GM23338 (cell line): ENCODE measurements at regions not wholly inside any gene's neighbourhood (a gene's known extent, or its start where the extent isn't known, plus 50 kb on each side); places are given as distances from the start of the nearest gene placed in this dataset.

Experiments
- ATAC-seq: fragments of 200-7000 bp; cut with Tn5 transposase; 3 replicates; pipeline ENCODE4 v1.9.1; 2020
- DNase-seq: peaks from one replicate; pipeline ENCODE4 v3.0.0-alpha.2; 2015; ENCODE audit warnings: low spot score
- H2AFZ ChIP-seq: fragments of 200-600 bp; sonication (generic); 2 replicates; pipeline ENCODE4 v1.8.0; 2016; ENCODE audit warnings: antibody characterized with exemption, mild to moderate bottlenecking, moderate library complexity
- H3F3A ChIP-seq: fragments of 200-600 bp; sonication (generic); replicated peaks from 2 replicates; pipeline ENCODE4 v1.8.0; 2017; ENCODE audit warnings: antibody characterized with exemption, mixed run types, low read depth
- H3K27ac ChIP-seq: fragments of 200-600 bp; sonication (generic); 2 replicates; pipeline ENCODE4 v1.6.1; 2016; ENCODE audit warnings: low read depth
- H3K27me3 ChIP-seq: fragments of 200-600 bp; sonication (generic); 2 replicates; pipeline ENCODE4 v1.8.0; 2016; ENCODE audit warnings: mild to moderate bottlenecking, mixed run types, moderate library complexity; ENCODE audit not compliant: insufficient read depth
- H3K36me3 ChIP-seq: fragments of 200-600 bp; sonication (generic); 2 replicates; pipeline ENCODE4 v1.8.0; 2016; ENCODE audit warnings: mild to moderate bottlenecking; ENCODE audit not compliant: insufficient read depth
- H3K4me1 ChIP-seq: fragments of 200-600 bp; sonication (generic); 2 replicates; pipeline ENCODE4 v1.8.0; 2016; ENCODE audit warnings: mild to moderate bottlenecking, moderate library complexity; ENCODE audit not compliant: insufficient read depth
- H3K4me2 ChIP-seq: fragments of 200-600 bp; sonication (generic); 2 replicates; pipeline ENCODE4 v1.7.1; 2017; ENCODE audit warnings: mixed run types
- H3K4me3 ChIP-seq: fragments of 200-600 bp; sonication (generic); 2 replicates; pipeline ENCODE4 v1.6.1; 2016; ENCODE audit warnings: mixed run types
- H3K79me2 ChIP-seq: fragments of 200-600 bp; sonication (generic); replicated peaks from 2 replicates; pipeline ENCODE4 v1.8.0; 2017; ENCODE audit warnings: mild to moderate bottlenecking; ENCODE audit not compliant: insufficient read depth
- H3K9me2 ChIP-seq: fragments of 200-600 bp; sonication (generic); 2 replicates; pipeline ENCODE4 v1.8.0; 2017; ENCODE audit not compliant: insufficient read depth
- H4K20me1 ChIP-seq: fragments of 200-600 bp; sonication (generic); replicated peaks from 2 replicates; pipeline ENCODE4 v1.8.0; 2017; ENCODE audit warnings: mild to moderate bottlenecking; ENCODE audit not compliant: insufficient read depth
- H3K27ac Mint-ChIP-seq: 2 replicates; pipeline ENCODE4 v1.8.0; 2020; ENCODE audit warnings: inconsistent platforms, mild to moderate bottlenecking, moderate library complexity, mixed read lengths
- H3K27me3 Mint-ChIP-seq: 3 replicates; pipeline ENCODE4 v1.8.0; 2022; ENCODE audit warnings: low read depth, mild to moderate bottlenecking, moderate library complexity, mixed read lengths, inconsistent platforms; ENCODE audit not compliant: insufficient read depth, poor library complexity
- H3K36me3 Mint-ChIP-seq: 3 replicates; pipeline ENCODE4 v1.8.0; 2021; ENCODE audit warnings: low read depth, mild to moderate bottlenecking, inconsistent platforms, moderate library complexity, mixed read lengths
- H3K4me1 Mint-ChIP-seq: 3 replicates; pipeline ENCODE4 v1.8.0; 2020; ENCODE audit warnings: mild to moderate bottlenecking, inconsistent platforms, mixed read lengths
- H3K4me3 Mint-ChIP-seq: 3 replicates; pipeline ENCODE4 v1.8.0; 2021; ENCODE audit warnings: moderate library complexity, mild to moderate bottlenecking, inconsistent platforms, mixed read lengths
- H3K9me3 Mint-ChIP-seq: 3 replicates; pipeline ENCODE4 v1.8.0; 2020; ENCODE audit warnings: moderate library complexity, mild to moderate bottlenecking, inconsistent platforms, mixed read lengths
- CREB1 ChIP-seq: fragments of 250-450 bp; sonication (Bioruptor Pico); IDR thresholded peaks from 2 replicates; pipeline ENCODE4 v1.5.0; 2020; ENCODE audit warnings: low read depth, mild to moderate bottlenecking, moderate library complexity
- CTCF ChIP-seq, 2 experiments: fragments of 200-600 bp in 1 of 2; sonication (generic) in 1 of 2; conservative IDR thresholded peaks; 2 replicates each; pipeline versions ENCODE4 v1.5.1 to v1.6.1; 2016 to 2017; ENCODE audit warnings: antibody characterized with exemption in 2 of 2, low read depth in 2 of 2, mild to moderate bottlenecking in 2 of 2, moderate library complexity in 1 of 2
- ETS1 ChIP-seq: IDR thresholded peaks from 2 replicates; pipeline ENCODE4 v1.6.1; 2016; ENCODE audit warnings: antibody characterized with exemption
- EZH2 ChIP-seq: fragments of 200-600 bp; sonication (generic); IDR thresholded peaks from one replicate; pipeline ENCODE4 v1.8.0; 2017; ENCODE audit warnings: antibody characterized with exemption, mild to moderate bottlenecking, low read depth; ENCODE audit not compliant: unreplicated experiment
- EZH2phosphoT487 ChIP-seq: fragments of 200-600 bp; sonication (generic); IDR thresholded peaks from one replicate; pipeline ENCODE4 v1.8.1; 2018; ENCODE audit warnings: antibody characterized with exemption; ENCODE audit not compliant: unreplicated experiment
- JUNB ChIP-seq: IDR thresholded peaks from one replicate; pipeline ENCODE4 v1.6.1; 2016; ENCODE audit warnings: antibody characterized with exemption; ENCODE audit not compliant: unreplicated experiment
- NANOG ChIP-seq: IDR thresholded peaks from 2 replicates; pipeline ENCODE4 v1.6.1; 2016; ENCODE audit warnings: antibody characterized with exemption, borderline replicate concordance
- POLR2AphosphoS5 ChIP-seq: IDR thresholded peaks from 2 replicates; pipeline ENCODE4 v1.6.1; 2016; ENCODE audit warnings: antibody characterized with exemption, low read depth
- REST ChIP-seq: IDR thresholded peaks from one replicate; pipeline ENCODE4 v1.6.1; 2018; ENCODE audit warnings: antibody characterized with exemption; ENCODE audit not compliant: unreplicated experiment
- STAT1 ChIP-seq: IDR thresholded peaks from one replicate; pipeline ENCODE4 v1.6.1; 2016; ENCODE audit warnings: antibody characterized with exemption; ENCODE audit not compliant: unreplicated experiment
- ZNF114 ChIP-seq: fragments of 250-450 bp; sonication (Bioruptor Pico); IDR thresholded peaks from 2 replicates; pipeline ENCODE4 v1.5.0; 2020; ENCODE audit warnings: mild to moderate bottlenecking, moderate library complexity
- ZNF331 ChIP-seq: fragments of 250-450 bp; sonication (Bioruptor Pico); IDR thresholded peaks from 2 replicates; pipeline ENCODE4 v1.5.0; 2020; ENCODE audit warnings: low read depth, mild to moderate bottlenecking, moderate library complexity
- ZNF462 ChIP-seq: fragments of 250-450 bp; sonication (Bioruptor Pico); IDR thresholded peaks from 2 replicates; pipeline ENCODE4 v1.5.0; 2020; ENCODE audit warnings: mild to moderate bottlenecking, moderate library complexity

- H3K27me3 ChIP-seq, result no peaks in the 10 kb centered on the region
- H3K9me3 Mint-ChIP-seq, result no peaks in the 10 kb centered on the region; the same call in 2 of the 3 replicates
- no peaks in the 10 kb centered on the region for H3F3A ChIP-seq
- no peak overlapping the region for H3K27ac ChIP-seq
- H3K4me1 ChIP-seq, result peaks cover 10% of the 10 kb centered on the region; the same call in 1 of the 2 replicates
- H3K4me1 Mint-ChIP-seq, result peaks cover 9% of the 10 kb centered on the region
- no peaks in the 10 kb centered on the region for H3K36me3 Mint-ChIP-seq
- H2AFZ ChIP-seq, result no peak overlapping the region
- H3K9me2 ChIP-seq, result no peaks in the 10 kb centered on the region
- DNase-seq (no peak), ATAC-seq (no peak)
- H4K20me1 ChIP-seq, result no peaks in the 10 kb centered on the region
- H3K27me3 Mint-ChIP-seq, result no peaks in the 10 kb centered on the region
- TF ChIP-seq CREB1 (CRISPR knock-in tag) (no peak), EZH2 (no peak), CTCF (conservative IDR thresholded peaks at IDR 0.05; ENCODE audit: low read depth in 2 of 2) (no peak), EZH2phosphoT487 (no peak), STAT1 (no peak), ETS1 (no peak), ZNF114 (CRISPR knock-in tag) (no peak), NANOG (no peak), ZNF331 (CRISPR knock-in tag) (no peak), ZNF462 (CRISPR knock-in tag) (no peak), REST (no peak), POLR2AphosphoS5 (no peak), JUNB (no peak)
- H3K79me2 ChIP-seq, result no peaks in the 10 kb centered on the region
- H3K4me2 ChIP-seq, result no peak overlapping the region
- H3K27ac Mint-ChIP-seq, result no peak overlapping the region
- H3K4me3 ChIP-seq, result no peak overlapping the region
- no peaks in the 10 kb centered on the region for H3K36me3 ChIP-seq
- no peak overlapping the region for H3K4me3 Mint-ChIP-seq
These were observed 218.8 kb downstream of the C4orf33 start for GRCh38 chr4:129314781-129315180.
